ENCODE measurements at regions not wholly inside any gene's neighbourhood (a gene's known extent, or its start where the extent isn't known, plus 50 kb on each side); places are given as distances from the start of the nearest gene placed in this dataset.

DNA sequence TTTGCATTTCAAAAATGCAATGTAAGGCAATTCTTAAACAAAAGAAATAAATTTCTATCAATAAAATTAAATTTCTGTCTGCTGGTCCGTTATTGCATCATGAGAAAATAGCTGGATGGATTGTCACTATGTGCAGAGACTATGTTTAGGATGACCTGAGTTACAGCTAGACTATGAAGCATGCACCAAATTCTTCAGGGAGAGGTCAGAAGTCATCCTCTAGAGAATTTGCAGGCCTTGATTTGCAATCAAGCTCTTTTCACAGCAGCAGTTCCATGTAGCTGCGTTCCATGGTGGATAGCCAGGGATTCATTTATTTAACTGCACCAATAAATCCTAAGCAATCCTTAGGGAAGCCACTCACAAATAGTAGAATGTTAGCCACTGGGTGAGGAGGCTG, 253.7 kb downstream of the MSRB3 start:
- Histone ChIP-seq H3K36me3 (ENCODE audit: control insufficient read depth, insufficient read depth, low read length) (no peaks in the 10 kb centered on the region), H3K27ac (ENCODE audit: low read length) (no peak overlapping the region), H3K4me3 (ENCODE audit: low read length) (no peak overlapping the region), H3K4me1 (ENCODE audit: control insufficient read depth, insufficient read depth, low read length) (peaks cover 10% of the 10 kb centered on the region), H3K27me3 (ENCODE audit: control insufficient read depth, insufficient read depth, low read length) (no peaks in the 10 kb centered on the region), H3K9me3 (replicated peaks; ENCODE audit: control insufficient read depth, low read depth, low read length) (peaks cover 2% of the 10 kb centered on the region)
- WGBS (ENCODE audit: insufficient coverage) = no CpG with 5 or more reads among the region's 2 CpGs
- peak; percentile 25 for DNase-seq

DNA sequence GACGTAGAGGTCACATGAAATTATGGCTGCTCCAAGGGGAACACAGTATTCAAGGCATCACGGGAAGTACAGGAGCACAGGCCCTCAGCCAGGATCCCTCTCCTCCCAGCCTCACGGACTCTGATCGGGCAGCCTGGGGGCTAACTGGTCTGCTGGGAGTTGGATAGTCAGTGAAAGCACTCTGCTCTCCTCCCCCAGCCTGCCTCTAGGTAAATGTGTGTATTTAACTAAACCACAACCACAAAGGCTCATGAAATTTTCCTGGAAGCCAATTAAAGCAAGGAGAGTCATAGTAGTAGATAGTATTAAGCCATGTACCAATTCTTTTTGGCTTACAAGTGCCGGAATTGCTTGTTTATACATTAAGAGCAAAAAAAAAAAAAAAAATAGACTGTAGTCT, 254.3 kb downstream of the MSRB3 start:
- no peak for DNase-seq
- peak overlapping the region; percentile 23 for H3K27ac ChIP-seq (ENCODE audit: low read length)
- no peaks in the 10 kb centered on the region for H3K27me3 ChIP-seq (ENCODE audit: control insufficient read depth, insufficient read depth, low read length)
- H3K36me3 ChIP-seq (ENCODE audit: control insufficient read depth, insufficient read depth, low read length) = no peaks in the 10 kb centered on the region
- no CpG with 5 or more reads among the region's 5 CpGs for WGBS (ENCODE audit: insufficient coverage)
- H3K4me1 ChIP-seq (ENCODE audit: control insufficient read depth, insufficient read depth, low read length) = peaks cover 12% of the 10 kb centered on the region
- H3K4me3 ChIP-seq (ENCODE audit: low read length) = no peak overlapping the region
- peaks cover 2% of the 10 kb centered on the region for H3K9me3 ChIP-seq (replicated peaks; ENCODE audit: control insufficient read depth, low read depth, low read length)

DNA sequence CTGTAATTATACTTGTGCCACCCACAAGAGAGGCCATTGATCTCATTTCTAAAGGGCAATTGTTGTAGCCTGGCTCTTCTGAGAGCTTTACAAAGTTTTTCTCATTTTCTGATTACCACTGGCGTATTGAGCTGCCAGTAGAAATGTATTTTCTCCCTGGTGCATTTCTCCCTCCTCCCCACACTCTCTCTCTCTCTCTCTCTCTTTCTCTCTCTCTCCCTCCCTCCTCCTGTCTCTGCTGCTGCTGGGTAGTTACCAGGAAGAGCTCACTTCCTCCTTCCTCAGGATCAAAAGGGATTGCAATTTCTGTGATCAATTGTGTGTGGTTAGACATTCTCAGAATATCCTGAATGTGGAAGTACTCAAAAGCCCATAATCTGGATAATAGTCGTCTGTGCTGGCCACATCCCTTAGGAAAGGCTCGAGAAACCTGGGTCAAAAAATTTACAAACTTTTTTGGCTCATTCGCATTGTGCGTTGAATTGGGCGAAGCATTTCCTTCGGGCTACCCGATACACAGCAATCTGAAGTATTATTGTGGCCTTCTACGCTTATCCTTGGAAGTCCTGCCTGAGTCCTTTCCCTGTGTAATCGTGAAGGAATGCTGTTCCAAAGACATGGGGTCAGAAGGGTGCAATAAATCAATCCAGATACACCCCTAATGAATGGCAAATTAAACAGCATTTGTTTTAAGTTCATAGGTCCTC, 254.8 kb downstream of the MSRB3 start:
- WGBS (ENCODE audit: insufficient coverage) = 26% methylated on average over 5 of the region's 10 CpGs
- H3K4me3 ChIP-seq (ENCODE audit: low read length) = no peak overlapping the region
- peaks cover 12% of the 10 kb centered on the region for H3K4me1 ChIP-seq (ENCODE audit: control insufficient read depth, insufficient read depth, low read length)
- no peaks in the 10 kb centered on the region for H3K9me3 ChIP-seq (replicated peaks; ENCODE audit: control insufficient read depth, low read depth, low read length)
- H3K27me3 ChIP-seq (ENCODE audit: control insufficient read depth, insufficient read depth, low read length) = no peaks in the 10 kb centered on the region
- DNase-seq = peak; percentile 54
- peak overlapping the region; percentile 23 for H3K27ac ChIP-seq (ENCODE audit: low read length)
- no peaks in the 10 kb centered on the region for H3K36me3 ChIP-seq (ENCODE audit: control insufficient read depth, insufficient read depth, low read length)

DNA sequence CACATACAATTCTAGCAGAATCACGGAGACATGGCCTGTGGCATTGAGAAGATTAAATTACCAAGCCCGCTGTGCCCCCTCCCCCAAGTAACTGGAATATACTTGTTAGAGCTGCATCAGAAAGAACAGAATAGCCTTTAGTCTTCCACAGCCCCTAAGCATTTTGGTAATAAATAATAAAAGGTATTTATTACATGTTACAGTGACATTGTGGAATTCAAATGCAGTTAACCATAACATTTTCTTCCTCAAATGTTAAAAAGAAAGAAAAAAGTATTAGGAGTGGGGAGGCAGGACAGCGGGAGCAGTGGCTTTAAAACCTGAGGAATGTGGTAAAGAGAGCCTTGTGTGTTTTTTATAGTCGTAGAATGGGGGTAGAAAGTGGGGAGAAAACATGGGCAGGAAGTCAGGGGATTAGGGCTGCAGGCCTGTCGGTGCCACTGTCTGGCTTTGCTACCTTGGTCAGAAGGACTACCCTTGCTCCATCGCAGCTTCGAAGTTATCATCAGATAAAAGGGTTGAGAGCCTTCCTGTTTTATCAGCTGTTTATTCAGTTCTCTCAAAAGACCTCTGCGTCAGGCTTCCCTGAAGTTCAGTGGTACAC, 255.9 kb downstream of the MSRB3 start:
- 56% methylated on average over 6 of the region's 8 CpGs for WGBS (ENCODE audit: insufficient coverage)
- no peaks in the 10 kb centered on the region for H3K27me3 ChIP-seq (ENCODE audit: control insufficient read depth, insufficient read depth, low read length)
- H3K4me1 ChIP-seq (ENCODE audit: control insufficient read depth, insufficient read depth, low read length) = peaks cover 12% of the 10 kb centered on the region
- no peaks in the 10 kb centered on the region for H3K36me3 ChIP-seq (ENCODE audit: control insufficient read depth, insufficient read depth, low read length)
- no peak overlapping the region for H3K4me3 ChIP-seq (ENCODE audit: low read length)
- DNase-seq = no peak
- H3K27ac ChIP-seq (ENCODE audit: low read length) = no peak overlapping the region
- peaks cover 2% of the 10 kb centered on the region for H3K9me3 ChIP-seq (replicated peaks; ENCODE audit: control insufficient read depth, low read depth, low read length)

DNA sequence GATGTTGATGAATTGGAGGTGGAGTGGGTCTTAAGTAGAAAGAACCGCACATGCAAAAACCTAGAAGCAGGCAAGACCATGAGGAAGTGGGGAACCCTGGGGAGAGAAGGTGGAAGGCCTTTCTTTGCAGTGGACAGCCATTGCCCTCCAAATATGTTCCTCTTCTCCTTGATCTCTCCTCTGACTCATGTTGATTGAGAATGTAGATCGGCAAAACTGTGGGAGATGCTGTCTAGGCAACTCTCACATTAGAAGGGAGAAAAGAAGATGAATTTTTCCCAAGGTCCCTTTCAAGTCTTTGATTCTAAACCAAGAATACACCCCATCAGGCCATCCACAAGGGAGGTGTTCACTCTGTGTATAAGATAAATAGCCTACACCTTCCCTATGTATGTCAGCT, 257.5 kb downstream of the MSRB3 start:
- H3K27ac ChIP-seq (ENCODE audit: low read length) = no peak overlapping the region
- WGBS (ENCODE audit: insufficient coverage) = 100% methylated on average over 1 of the region's 2 CpGs
- peaks cover 12% of the 10 kb centered on the region for H3K4me1 ChIP-seq (ENCODE audit: control insufficient read depth, insufficient read depth, low read length)
- H3K36me3 ChIP-seq (ENCODE audit: control insufficient read depth, insufficient read depth, low read length) = no peaks in the 10 kb centered on the region
- no peak for DNase-seq
- no peak overlapping the region for H3K4me3 ChIP-seq (ENCODE audit: low read length)
- no peaks in the 10 kb centered on the region for H3K27me3 ChIP-seq (ENCODE audit: control insufficient read depth, insufficient read depth, low read length)
- H3K9me3 ChIP-seq (replicated peaks; ENCODE audit: control insufficient read depth, low read depth, low read length) = peaks cover 8% of the 10 kb centered on the region

DNA sequence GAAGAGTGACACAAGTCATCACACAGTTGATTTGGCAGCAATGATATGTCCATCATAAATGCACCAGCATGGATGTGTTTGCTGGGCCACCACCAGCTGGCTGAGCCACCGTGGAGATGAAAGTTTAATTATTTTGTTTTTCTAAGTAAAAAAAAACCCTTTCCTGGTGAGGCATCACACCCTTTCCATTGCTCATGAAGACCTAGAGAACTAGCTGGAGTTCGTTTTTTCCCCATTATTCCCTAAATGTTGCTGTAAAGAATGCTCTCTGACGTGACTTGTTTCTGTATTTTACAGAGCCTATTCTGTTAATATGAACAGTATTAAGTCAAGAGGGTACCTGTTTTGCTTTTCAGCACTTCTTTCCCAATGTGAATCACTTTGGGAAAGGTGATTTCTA, 257.9 kb downstream of the MSRB3 start:
- Histone ChIP-seq H3K4me1 (ENCODE audit: control insufficient read depth, insufficient read depth, low read length) (peaks cover 12% of the 10 kb centered on the region), H3K27me3 (ENCODE audit: control insufficient read depth, insufficient read depth, low read length) (no peaks in the 10 kb centered on the region), H3K4me3 (ENCODE audit: low read length) (no peak overlapping the region), H3K9me3 (replicated peaks; ENCODE audit: control insufficient read depth, low read depth, low read length) (peaks cover 12% of the 10 kb centered on the region), H3K27ac (ENCODE audit: low read length) (no peak overlapping the region), H3K36me3 (ENCODE audit: control insufficient read depth, insufficient read depth, low read length) (no peaks in the 10 kb centered on the region)
- DNase-seq = no peak
- WGBS (ENCODE audit: insufficient coverage) = no CpG with 5 or more reads among the region's 3 CpGs

DNA sequence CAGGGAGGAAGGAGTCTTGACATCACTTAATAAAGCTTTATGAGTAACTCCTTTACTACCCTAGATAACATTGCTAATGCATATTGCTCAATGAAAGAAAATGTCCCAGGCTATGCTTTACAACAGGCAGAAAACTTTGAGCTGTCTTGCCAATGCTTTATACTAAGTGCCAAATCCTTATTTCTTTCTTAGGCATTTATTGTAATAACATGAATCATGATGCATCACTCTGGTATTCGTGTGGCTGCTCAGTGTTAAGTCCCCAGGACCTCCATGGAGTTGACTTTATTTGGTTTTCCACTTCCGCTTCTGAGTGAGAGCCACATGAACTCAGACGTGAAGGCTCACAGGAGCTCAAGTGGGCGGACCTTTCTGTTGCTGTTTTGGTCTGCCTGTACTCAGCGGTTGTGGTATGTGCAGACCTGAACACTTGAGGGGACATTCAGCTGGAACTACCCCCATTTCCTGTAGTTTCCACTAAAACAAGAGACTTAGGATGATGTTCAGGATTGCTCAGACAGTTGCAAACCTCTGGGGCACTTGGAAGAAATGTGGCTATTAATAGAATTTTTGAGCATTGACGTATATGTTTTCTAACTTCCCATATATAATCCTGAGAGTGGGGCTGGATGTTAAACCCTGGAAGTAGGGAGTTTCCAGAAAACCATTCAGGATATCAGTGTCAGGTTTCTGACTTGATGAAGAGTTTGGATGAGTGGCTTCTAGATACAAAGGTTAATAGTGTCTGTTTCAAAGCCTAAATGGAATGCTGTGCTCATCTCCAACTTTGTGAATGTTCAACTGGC, 258.6 kb downstream of the MSRB3 start:
- Histone ChIP-seq H3K9me3 (replicated peaks; ENCODE audit: control insufficient read depth, low read depth, low read length) (peaks cover 12% of the 10 kb centered on the region), H3K4me1 (ENCODE audit: control insufficient read depth, insufficient read depth, low read length) (peaks cover 12% of the 10 kb centered on the region), H3K27ac (ENCODE audit: low read length) (peak overlapping the region; percentile 58), H3K27me3 (ENCODE audit: control insufficient read depth, insufficient read depth, low read length) (no peaks in the 10 kb centered on the region), H3K4me3 (ENCODE audit: low read length) (no peak overlapping the region), H3K36me3 (ENCODE audit: control insufficient read depth, insufficient read depth, low read length) (no peaks in the 10 kb centered on the region)
- DNase-seq = peak; percentile 85
- WGBS (ENCODE audit: insufficient coverage) = 0% methylated on average over 1 of the region's 6 CpGs

DNA sequence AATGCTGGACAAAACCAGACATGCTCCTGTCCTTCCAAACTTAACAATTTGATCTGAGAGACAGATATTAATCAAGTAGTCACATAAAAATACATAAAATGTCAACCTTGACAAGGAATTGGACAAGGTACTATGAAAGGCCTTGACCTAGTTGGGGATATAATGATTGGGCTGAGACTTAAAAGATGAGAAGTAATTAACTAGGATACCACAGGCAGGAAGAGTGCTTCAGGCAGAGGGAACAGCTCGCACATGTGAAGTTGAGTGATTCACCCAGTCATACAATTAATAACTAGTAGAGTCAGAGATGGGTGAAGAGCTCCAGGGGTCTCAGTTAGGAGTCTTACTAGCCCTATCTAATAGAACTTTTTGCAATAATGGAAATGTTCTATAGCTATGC, 259.5 kb downstream of the MSRB3 start:
- Histone ChIP-seq H3K4me1 (ENCODE audit: control insufficient read depth, insufficient read depth, low read length) (peaks cover 9% of the 10 kb centered on the region), H3K27ac (ENCODE audit: low read length) (no peak overlapping the region)
- no CpG with 5 or more reads among the region's 1 CpG for WGBS (ENCODE audit: insufficient coverage)

DNA sequence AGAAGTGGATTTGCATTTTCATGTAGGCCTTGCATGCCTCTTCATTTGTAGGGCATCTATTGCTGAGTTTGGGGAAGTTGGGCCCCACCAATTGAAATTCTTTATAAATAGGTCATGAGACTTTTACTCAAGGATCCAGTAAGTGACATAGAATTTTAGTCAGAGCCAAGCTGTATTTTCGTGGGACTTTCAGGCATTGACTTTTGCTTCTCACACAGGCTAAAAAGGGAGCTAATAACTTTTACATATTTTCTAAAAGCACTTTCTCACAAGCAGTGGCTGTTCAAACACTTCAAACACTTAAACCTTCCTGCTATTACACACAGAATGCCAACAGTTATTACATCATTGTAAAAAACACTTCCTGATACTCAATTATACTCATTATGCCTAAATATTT, 260.5 kb downstream of the MSRB3 start:
- H3K9me3 ChIP-seq (replicated peaks; ENCODE audit: control insufficient read depth, low read depth, low read length) = peaks cover 12% of the 10 kb centered on the region
- H3K4me1 ChIP-seq (ENCODE audit: control insufficient read depth, insufficient read depth, low read length) = peaks cover 2% of the 10 kb centered on the region
- no peak overlapping the region for H3K27ac ChIP-seq (ENCODE audit: low read length)
- no peak overlapping the region for H3K4me3 ChIP-seq (ENCODE audit: low read length)
- H3K36me3 ChIP-seq (ENCODE audit: control insufficient read depth, insufficient read depth, low read length) = no peaks in the 10 kb centered on the region
- WGBS (ENCODE audit: insufficient coverage) = no CpG with 5 or more reads among the region's 1 CpG
- H3K27me3 ChIP-seq (ENCODE audit: control insufficient read depth, insufficient read depth, low read length) = no peaks in the 10 kb centered on the region
- no peak for DNase-seq

More for the DNA sequence above, 259.5 kb downstream of the MSRB3 start:
- no peak for DNase-seq
- H3K27me3 ChIP-seq (ENCODE audit: control insufficient read depth, insufficient read depth, low read length) = no peaks in the 10 kb centered on the region
- peaks cover 12% of the 10 kb centered on the region for H3K9me3 ChIP-seq (replicated peaks; ENCODE audit: control insufficient read depth, low read depth, low read length)
- no peaks in the 10 kb centered on the region for H3K36me3 ChIP-seq (ENCODE audit: control insufficient read depth, insufficient read depth, low read length)
- H3K4me3 ChIP-seq (ENCODE audit: low read length) = no peak overlapping the region

DNA sequence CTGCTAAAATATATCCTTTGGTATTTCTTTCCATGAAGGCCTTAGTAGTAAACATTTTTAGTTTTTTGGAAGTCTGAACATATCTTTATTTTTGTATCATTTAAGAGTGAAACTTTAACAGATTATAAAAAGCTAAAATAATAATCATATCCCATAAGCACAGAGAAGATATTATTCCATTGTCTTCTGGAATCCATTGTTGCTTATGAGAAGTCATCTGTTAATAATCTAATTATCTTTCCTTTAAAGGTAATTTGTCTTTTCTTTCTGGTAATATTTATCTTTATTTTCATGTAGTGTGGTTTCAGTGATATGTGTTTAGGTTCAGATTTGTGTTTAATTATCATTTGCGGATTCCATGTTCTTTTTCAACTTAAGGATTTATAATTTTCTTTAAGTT, 261.7 kb downstream of the MSRB3 start:
- no CpG with 5 or more reads among the region's 1 CpG for WGBS (ENCODE audit: insufficient coverage)
- no peak overlapping the region for H3K4me3 ChIP-seq (ENCODE audit: low read length)
- no peaks in the 10 kb centered on the region for H3K36me3 ChIP-seq (ENCODE audit: control insufficient read depth, insufficient read depth, low read length)
- no peak overlapping the region for H3K27ac ChIP-seq (ENCODE audit: low read length)
- peaks cover 12% of the 10 kb centered on the region for H3K9me3 ChIP-seq (replicated peaks; ENCODE audit: control insufficient read depth, low read depth, low read length)
- DNase-seq = no peak
- H3K27me3 ChIP-seq (ENCODE audit: control insufficient read depth, insufficient read depth, low read length) = no peaks in the 10 kb centered on the region
- peaks cover 2% of the 10 kb centered on the region for H3K4me1 ChIP-seq (ENCODE audit: control insufficient read depth, insufficient read depth, low read length)
